MCF 10A (cell line): ENCODE measurements at regions not wholly inside any gene's neighbourhood (a gene's known extent, or its start where the extent isn't known, plus 50 kb on each side); places are given as distances from the start of the nearest gene placed in this dataset.

Experiments used
- BruUV-seq: library from RNA; stranded (reverse); fragments of 400-500 nt; replicated peaks from 2 replicates; lab custom pipeline; 2021; lab: Mats Ljungman, UMichigan
- CTCF ChIA-PET: fragments of 300-600 bp; sonication (Branson Sonifier 250); formaldehyde crosslinking; extraction: SDS; loops from one replicate; lab custom pipeline; 2021; ENCODE audit warnings: antibody characterized with exemption, inconsistent platforms; lab: Yijun Ruan, JAX
- POLR2A ChIA-PET: fragments of 300-600, 350-650 bp; sonication (Branson Sonifier 250); formaldehyde crosslinking; extraction: SDS; loops from one replicate; lab custom pipeline; 2020; ENCODE audit warnings: antibody characterized with exemption, inconsistent platforms; lab: Yijun Ruan, JAX
- DNase-seq: peaks from one replicate; pipeline ENCODE4 v3.0.0-alpha.2; 2018; ENCODE audit not compliant: unreplicated experiment
- H3K27ac Mint-ChIP-seq: one replicate; pipeline ENCODE4 v1.8.0; 2022; ENCODE audit warnings: mild to moderate bottlenecking, low read depth, mixed read lengths; ENCODE audit not compliant: unreplicated experiment
- H3K27me3 Mint-ChIP-seq: one replicate; pipeline ENCODE4 v1.8.0; 2022; ENCODE audit warnings: mixed read lengths; ENCODE audit not compliant: insufficient read depth, unreplicated experiment
- H3K36me3 Mint-ChIP-seq: one replicate; pipeline ENCODE4 v1.8.0; 2022; ENCODE audit warnings: mild to moderate bottlenecking, moderate library complexity, mixed read lengths; ENCODE audit not compliant: insufficient read depth, unreplicated experiment
- H3K4me1 Mint-ChIP-seq: one replicate; pipeline ENCODE4 v1.8.0; 2022; ENCODE audit warnings: mixed read lengths; ENCODE audit not compliant: insufficient read depth, unreplicated experiment
- H3K4me3 Mint-ChIP-seq: one replicate; pipeline ENCODE4 v1.8.0; 2022; ENCODE audit warnings: mild to moderate bottlenecking, moderate library complexity, mixed read lengths; ENCODE audit not compliant: unreplicated experiment
- H3K9me3 Mint-ChIP-seq: one replicate; pipeline ENCODE4 v1.8.0; 2022; ENCODE audit warnings: mixed read lengths; ENCODE audit not compliant: unreplicated experiment
- CTCF ChIP-seq: fragments of 200-600 bp; IDR thresholded peaks from one replicate; pipeline ENCODE4 v1.8.0; 2022; ENCODE audit warnings: antibody characterized with exemption, mild to moderate bottlenecking; ENCODE audit not compliant: unreplicated experiment
- intact Hi-C: fragments of 100-400 bp; cut with micrococcal nuclease; formaldehyde crosslinking; loops from 2 replicates; pipeline ENCODE4 v1.14.1; 2022

- no peak for TF ChIP-seq CTCF
- BruUV-seq, result no TSS peak
- Mint-ChIP-seq H3K4me1 (peaks cover 15% of the 10 kb centered on the region), H3K27ac (no peak overlapping the region), H3K4me3 (no peak overlapping the region), H3K36me3 (no peaks in the 10 kb centered on the region), H3K27me3 (no peaks in the 10 kb centered on the region), H3K9me3 (no peaks in the 10 kb centered on the region)
- intact Hi-C loops, result no loop called here
- no peak for DNase-seq
- CTCF ChIA-PET, result no interaction called here
- POLR2A ChIA-PET, result no interaction called here
These were observed 103.4 kb downstream of the ERMARD start for GRCh38 chr6:169854813-169855212.

- TF ChIP-seq CTCF, result no peak
- no TSS peak for BruUV-seq
- Mint-ChIP-seq H3K36me3 (no peaks in the 10 kb centered on the region), H3K27ac (no peak overlapping the region), H3K4me3 (no peak overlapping the region), H3K9me3 (no peaks in the 10 kb centered on the region), H3K4me1 (peaks cover 15% of the 10 kb centered on the region), H3K27me3 (no peaks in the 10 kb centered on the region)
- intact Hi-C loops, result no loop called here
- DNase-seq, result no peak
- CTCF ChIA-PET, result interaction anchor here (0.5 to 0.7 kb wide), 2 partner anchors 16 to 147 kb away, joined by 3 to 4 read pairs; no protein-coding TSS in a partner anchor
- POLR2A ChIA-PET, result no interaction called here
These were observed 102.8 kb downstream of the ERMARD start for GRCh38 chr6:169854083-169854725.

- no TSS peak for BruUV-seq
These were observed 102.0 kb downstream of the ERMARD start for GRCh38 chr6:169853196-169854082.

More at GRCh38 chr6:169853196-169854082, 102.0 kb downstream of the ERMARD start:
- H3K36me3 Mint-ChIP-seq, result no peaks in the 10 kb centered on the region
- CTCF ChIA-PET, result interaction anchor here (0.5 to 0.7 kb wide), 2 partner anchors 16 to 148 kb away, joined by 3 to 4 read pairs; no protein-coding TSS in a partner anchor
- POLR2A ChIA-PET, result no interaction called here
- H3K9me3 Mint-ChIP-seq, result no peaks in the 10 kb centered on the region
- H3K27ac Mint-ChIP-seq, result no peak overlapping the region
- H3K4me3 Mint-ChIP-seq, result no peak overlapping the region
- no peak for TF ChIP-seq CTCF
- H3K27me3 Mint-ChIP-seq, result no peaks in the 10 kb centered on the region
- intact Hi-C loops, result no loop called here
- no peak for DNase-seq
- H3K4me1 Mint-ChIP-seq, result peaks cover 15% of the 10 kb centered on the region
